ENCODE measurements at regions not wholly inside any gene's neighbourhood (a gene's known extent, or its start where the extent isn't known, plus 50 kb on each side); places are given as distances from the start of the nearest gene placed in this dataset.

DNA sequence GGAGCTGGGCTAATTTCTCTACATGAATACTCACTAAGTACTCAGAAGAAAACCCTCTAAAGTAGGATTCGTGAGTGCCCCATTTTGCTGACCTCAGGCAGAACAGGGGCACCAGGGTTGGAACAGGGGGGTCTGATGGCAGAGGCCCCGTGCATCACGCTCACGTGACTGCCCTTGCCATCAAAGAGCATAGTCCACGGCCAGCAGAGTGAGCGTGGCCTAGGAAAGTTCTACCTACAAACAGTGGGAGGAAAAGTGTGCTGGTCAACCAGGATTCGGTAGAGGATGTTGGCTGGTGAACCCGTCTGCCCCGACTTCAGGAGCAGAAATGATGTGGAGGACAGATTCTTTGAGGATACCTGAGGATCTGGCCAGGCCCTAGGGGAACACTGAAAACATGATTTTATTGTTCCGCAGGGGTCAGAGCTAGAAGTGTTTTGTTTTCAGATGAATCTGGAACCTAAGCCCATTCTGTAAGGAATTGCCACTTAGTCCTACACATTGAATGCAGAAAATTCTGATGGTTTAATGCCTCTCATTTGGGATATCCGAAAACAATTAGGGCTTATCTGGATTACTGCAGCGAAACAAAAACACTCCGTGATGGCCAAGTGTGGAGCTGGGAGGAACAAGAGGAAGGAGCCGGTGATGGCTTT is 138.8 kb upstream of the SHH start:
- no peaks in the 10 kb centered on the region for H3K9me3 ChIP-seq (ENCODE audit: control insufficient read depth in 2 of 3, insufficient read depth in 1 of 3, low read length in 3 of 3)
- H3K27ac ChIP-seq (ENCODE audit: low read depth in 2 of 2, low read length in 2 of 2) = peak overlapping the region in 1 of 2 donors; percentile 22
- no peak overlapping the region for H3K4me3 ChIP-seq (ENCODE audit: low read length in 3 of 3)
- no peak for FAIRE-seq
- no peaks in the 10 kb centered on the region for H3K36me3 ChIP-seq (ENCODE audit: control insufficient read depth in 2 of 3, insufficient read depth in 3 of 3, low read length in 3 of 3)
- H3K4me1 ChIP-seq (ENCODE audit: control insufficient read depth in 2 of 3, insufficient read depth in 2 of 3, low read depth in 1 of 3, low read length in 3 of 3) = no peaks in the 10 kb centered on the region
- intact Hi-C loops (cut with DNase I) = no loop called here
- no peak for DNase-seq
- TF ChIP-seq, protein P1, sequence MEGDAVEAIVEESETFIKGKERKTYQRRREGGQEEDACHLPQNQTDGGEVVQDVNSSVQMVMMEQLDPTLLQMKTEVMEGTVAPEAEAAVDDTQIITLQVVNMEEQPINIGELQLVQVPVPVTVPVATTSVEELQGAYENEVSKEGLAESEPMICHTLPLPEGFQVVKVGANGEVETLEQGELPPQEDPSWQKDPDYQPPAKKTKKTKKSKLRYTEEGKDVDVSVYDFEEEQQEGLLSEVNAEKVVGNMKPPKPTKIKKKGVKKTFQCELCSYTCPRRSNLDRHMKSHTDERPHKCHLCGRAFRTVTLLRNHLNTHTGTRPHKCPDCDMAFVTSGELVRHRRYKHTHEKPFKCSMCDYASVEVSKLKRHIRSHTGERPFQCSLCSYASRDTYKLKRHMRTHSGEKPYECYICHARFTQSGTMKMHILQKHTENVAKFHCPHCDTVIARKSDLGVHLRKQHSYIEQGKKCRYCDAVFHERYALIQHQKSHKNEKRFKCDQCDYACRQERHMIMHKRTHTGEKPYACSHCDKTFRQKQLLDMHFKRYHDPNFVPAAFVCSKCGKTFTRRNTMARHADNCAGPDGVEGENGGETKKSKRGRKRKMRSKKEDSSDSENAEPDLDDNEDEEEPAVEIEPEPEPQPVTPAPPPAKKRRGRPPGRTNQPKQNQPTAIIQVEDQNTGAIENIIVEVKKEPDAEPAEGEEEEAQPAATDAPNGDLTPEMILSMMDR (IDR thresholded peaks at IDR 0.05; ENCODE audit: borderline replicate concordance, extremely low read depth, insufficient read depth) = no peak
- no peak overlapping the region for H3K9ac ChIP-seq (ENCODE audit: low read length in 3 of 3)
- H3K27me3 ChIP-seq (ENCODE audit: control insufficient read depth, insufficient read depth, low read length) = no peaks in the 10 kb centered on the region

DNA sequence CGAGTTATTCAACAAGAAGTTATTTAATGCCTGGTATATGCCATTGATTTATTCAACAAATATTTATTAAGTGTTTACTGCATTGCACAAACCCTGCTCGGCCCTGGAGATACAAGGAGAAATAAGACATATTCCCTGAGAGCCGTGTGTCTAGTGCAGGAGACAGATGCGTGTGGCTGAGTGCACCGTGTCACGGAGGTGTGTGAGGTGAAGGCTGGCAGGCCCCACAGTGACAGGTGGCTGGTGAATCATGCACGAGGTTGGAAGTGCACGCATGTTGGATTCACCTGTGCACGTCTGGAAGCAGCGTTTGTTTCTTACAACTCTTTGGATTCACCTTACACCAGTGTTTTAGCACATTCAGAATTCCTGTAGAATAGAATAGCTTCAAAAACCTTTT is 136.6 kb upstream of the SHH start:
- intact Hi-C loops (cut with DNase I) = no loop called here
- Histone ChIP-seq H3K36me3 (ENCODE audit: control insufficient read depth in 2 of 3, insufficient read depth in 3 of 3, low read length in 3 of 3) (no peaks in the 10 kb centered on the region), H3K27me3 (ENCODE audit: control insufficient read depth, insufficient read depth, low read length) (no peaks in the 10 kb centered on the region), H3K4me1 (ENCODE audit: control insufficient read depth in 2 of 3, insufficient read depth in 2 of 3, low read depth in 1 of 3, low read length in 3 of 3) (no peaks in the 10 kb centered on the region), H3K27ac (ENCODE audit: low read depth in 2 of 2, low read length in 2 of 2) (no peak overlapping the region), H3K9ac (ENCODE audit: low read length in 3 of 3) (no peak overlapping the region), H3K4me3 (ENCODE audit: low read length in 3 of 3) (no peak overlapping the region), H3K9me3 (ENCODE audit: control insufficient read depth in 2 of 3, insufficient read depth in 1 of 3, low read length in 3 of 3) (no peaks in the 10 kb centered on the region)
- FAIRE-seq = no peak
- TF ChIP-seq, protein P1 (IDR thresholded peaks at IDR 0.05; ENCODE audit: borderline replicate concordance, extremely low read depth, insufficient read depth) = no peak
- no peak for DNase-seq

DNA sequence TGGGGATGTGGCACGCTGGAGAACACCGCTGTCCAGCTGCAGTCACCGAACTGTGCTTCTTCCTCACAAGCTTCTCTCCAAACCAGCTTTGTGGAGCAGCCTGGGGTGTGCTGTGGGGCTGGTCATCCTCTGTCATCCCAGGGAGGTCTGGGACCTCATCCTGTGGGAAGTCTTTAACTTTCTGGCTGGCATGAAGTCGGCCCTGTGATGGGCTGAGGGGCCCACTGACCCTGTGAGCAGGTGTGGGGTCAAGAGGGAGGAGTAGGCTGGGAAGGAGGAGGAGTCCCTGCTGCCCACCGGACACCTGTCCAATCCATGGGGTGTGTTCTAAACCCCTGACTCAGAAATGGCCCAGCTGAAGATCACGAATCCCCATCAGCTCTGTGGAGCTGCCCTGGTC is 136.2 kb upstream of the SHH start:
- Histone ChIP-seq H3K27me3 (ENCODE audit: control insufficient read depth, insufficient read depth, low read length) (no peaks in the 10 kb centered on the region), H3K36me3 (ENCODE audit: control insufficient read depth in 2 of 3, insufficient read depth in 3 of 3, low read length in 3 of 3) (no peaks in the 10 kb centered on the region), H3K27ac (ENCODE audit: low read depth in 2 of 2, low read length in 2 of 2) (no peak overlapping the region), H3K9ac (ENCODE audit: low read length in 3 of 3) (no peak overlapping the region), H3K4me3 (ENCODE audit: low read length in 3 of 3) (no peak overlapping the region), H3K9me3 (ENCODE audit: control insufficient read depth in 2 of 3, insufficient read depth in 1 of 3, low read length in 3 of 3) (no peaks in the 10 kb centered on the region), H3K4me1 (ENCODE audit: control insufficient read depth in 2 of 3, insufficient read depth in 2 of 3, low read depth in 1 of 3, low read length in 3 of 3) (no peaks in the 10 kb centered on the region)
- TF ChIP-seq, protein P1 (IDR thresholded peaks at IDR 0.05; ENCODE audit: borderline replicate concordance, extremely low read depth, insufficient read depth) = no peak
- intact Hi-C loops (cut with DNase I) = no loop called here
- FAIRE-seq (no peak), DNase-seq (no peak)

DNA sequence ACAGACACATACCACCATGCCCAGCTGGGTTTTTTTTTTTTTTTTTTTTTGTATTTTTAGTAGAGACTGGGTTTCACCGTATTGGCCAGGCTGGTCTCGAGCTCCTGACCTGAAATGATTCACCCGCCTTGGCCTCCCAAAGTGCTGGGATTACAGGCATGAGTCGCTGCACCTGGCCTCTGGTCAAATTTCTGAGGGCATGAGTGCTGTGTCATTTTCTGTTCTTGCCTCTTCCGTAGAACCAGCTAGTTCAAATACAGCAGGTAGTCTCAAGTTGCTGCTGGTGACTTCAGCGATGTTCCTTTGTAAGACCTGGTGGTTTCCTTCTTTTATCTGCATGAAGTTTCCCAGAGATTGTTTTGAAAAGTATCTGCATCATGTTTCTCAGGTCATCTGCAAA is 134.8 kb upstream of the SHH start:
- DNase-seq (peak in 1 of 5 donors; percentile 12), FAIRE-seq (no peak)
- no peaks in the 10 kb centered on the region for H3K9me3 ChIP-seq (ENCODE audit: control insufficient read depth in 2 of 3, insufficient read depth in 1 of 3, low read length in 3 of 3)
- TF ChIP-seq, protein P1 (IDR thresholded peaks at IDR 0.05; ENCODE audit: borderline replicate concordance, extremely low read depth, insufficient read depth) = no peak
- H3K27me3 ChIP-seq (ENCODE audit: control insufficient read depth, insufficient read depth, low read length) = no peaks in the 10 kb centered on the region
- H3K9ac ChIP-seq (ENCODE audit: low read length in 3 of 3) = no peak overlapping the region
- no peak overlapping the region for H3K27ac ChIP-seq (ENCODE audit: low read depth in 2 of 2, low read length in 2 of 2)
- intact Hi-C loops (cut with DNase I) = no loop called here
- no peaks in the 10 kb centered on the region for H3K4me1 ChIP-seq (ENCODE audit: control insufficient read depth in 2 of 3, insufficient read depth in 2 of 3, low read depth in 1 of 3, low read length in 3 of 3)
- H3K36me3 ChIP-seq (ENCODE audit: control insufficient read depth in 2 of 3, insufficient read depth in 3 of 3, low read length in 3 of 3) = no peaks in the 10 kb centered on the region
- H3K4me3 ChIP-seq (ENCODE audit: low read length in 3 of 3) = no peak overlapping the region

All from kidney (tissue), 13 donors.